ENCODE measurements at regions not wholly inside any gene's neighbourhood (a gene's known extent, or its start where the extent isn't known, plus 50 kb on each side); places are given as distances from the start of the nearest gene placed in this dataset.

- WGBS, 2 experiments (ENCODE audit: extremely low coverage in 2 of 2, insufficient read length in 1 of 2) = no CpG with 5 or more reads among the region's 3 CpGs
- BruUV-seq (replicated peaks) = no TSS peak
Observed at GRCh38 chr11:80748207-80748925, 1307.5 kb upstream of the TENM4 start.

More at GRCh38 chr11:80748207-80748925, 1307.5 kb upstream of the TENM4 start:
- Histone ChIP-seq H2AK5ac (ENCODE audit: low read depth, low read length) (no peak overlapping the region), H4K91ac (ENCODE audit: insufficient read depth, low read depth, low read length) (no peak overlapping the region), H3K9me1 (ENCODE audit: insufficient read depth, low read length) (no peaks in the 10 kb centered on the region), H3K79me1 (ENCODE audit: low read depth in 1 of 2, low read length in 2 of 2) (no peaks in the 10 kb centered on the region), H3K4me1 (ENCODE audit: control insufficient read depth, insufficient read depth, low read length) (no peaks in the 10 kb centered on the region), H3K36me3 (ENCODE audit: control insufficient read depth, insufficient read depth, low read length) (no peaks in the 10 kb centered on the region), H4K8ac (ENCODE audit: low read depth in 2 of 2, low read length in 2 of 2) (no peak overlapping the region), H3K23ac (ENCODE audit: low read depth, low read length) (no peak overlapping the region), H2BK5ac (ENCODE audit: low read depth, low read length, poor library complexity, severe bottlenecking) (no peak overlapping the region), H2BK20ac (ENCODE audit: low read depth, low read length) (no peak overlapping the region), H2AK9ac (replicated peaks; ENCODE audit: low read depth, low read length, poor library complexity) (no peak overlapping the region), H3K9ac (ENCODE audit: low read depth, low read length) (no peak overlapping the region), H3K4me3 (ENCODE audit: insufficient read depth, low read depth, low read length) (no peak overlapping the region), H4K5ac (ENCODE audit: low read depth, low read length) (no peak overlapping the region), H2BK120ac (ENCODE audit: low read depth, low read length) (no peak overlapping the region), H3K18ac (ENCODE audit: low read depth, low read length) (no peak overlapping the region), H3K4me2 (ENCODE audit: low read depth, low read length) (no peak overlapping the region), H3K4ac (ENCODE audit: low read depth, low read length) (no peak overlapping the region), H2BK15ac (ENCODE audit: low read depth, low read length) (no peak overlapping the region), H3K14ac (replicated peaks; ENCODE audit: low read depth, low read length) (no peak overlapping the region), H4K20me1 (ENCODE audit: insufficient read depth, low read length) (no peaks in the 10 kb centered on the region), H3K9me3 (ENCODE audit: control insufficient read depth, insufficient read depth, low read length) (no peaks in the 10 kb centered on the region), H2AFZ (replicated peaks; ENCODE audit: low read length, poor library complexity) (no peak overlapping the region), H3K27me3 (ENCODE audit: control insufficient read depth, insufficient read depth, low read length) (no peaks in the 10 kb centered on the region), H3K56ac (ENCODE audit: extremely low read depth, insufficient read depth, low read length) (no peak overlapping the region), H3K27ac (ENCODE audit: insufficient read depth, low read length) (no peak overlapping the region)
- in situ Hi-C loops (cut with MboI; ENCODE audit: low sequenced_read_pairs) (no loop called here), dilution Hi-C loops (cut with HindIII; ENCODE audit: low sequenced_read_pairs, unreplicated experiment) (no loop called here), intact Hi-C loops (cut with micrococcal nuclease) (no loop called here)
- DNase-seq (no peak), ATAC-seq (ENCODE audit: low read depth) (no peak)
- TF ChIP-seq MAZ (IDR thresholded peaks at IDR 0.05; ENCODE audit: borderline replicate concordance, low read depth, low read length) (no peak), POLR2A (IDR thresholded peaks at IDR 0.05; ENCODE audit: low read depth, low read length) (no peak), USF2 (IDR thresholded peaks at IDR 0.05; ENCODE audit: low read depth, low read length) (no peak), RAD21 (IDR thresholded peaks at IDR 0.05; ENCODE audit: low read length) (no peak), NFE2L2 (IDR thresholded peaks at IDR 0.05; ENCODE audit: low read depth, low read length) (no peak), CHD1 (IDR thresholded peaks at IDR 0.05; ENCODE audit: low read depth, low read length) (no peak), RFX5 (IDR thresholded peaks at IDR 0.05; ENCODE audit: low read depth, low read length) (no peak), BHLHE40 (IDR thresholded peaks at IDR 0.05; ENCODE audit: low read depth, low read length) (no peak), CTCF (conservative IDR thresholded peaks at IDR 0.05; ENCODE audit: low read depth, low read length) (no peak), FOS (IDR thresholded peaks at IDR 0.05; ENCODE audit: low read depth, low read length) (no peak), MAFK (IDR thresholded peaks at IDR 0.05; ENCODE audit: low read depth, low read length) (no peak), MXI1 (IDR thresholded peaks at IDR 0.05; ENCODE audit: borderline replicate concordance, low read depth, low read length) (no peak), RCOR1 (IDR thresholded peaks at IDR 0.05; ENCODE audit: insufficient replicate concordance, low read length) (no peak), ELK1 (IDR thresholded peaks at IDR 0.05; ENCODE audit: borderline replicate concordance, low read depth, low read length) (no peak), CEBPB (IDR thresholded peaks at IDR 0.05; ENCODE audit: low read depth, low read length) (no peak), SMC3 (IDR thresholded peaks at IDR 0.05; ENCODE audit: low read depth, low read length) (no peak)
- ChIA-PET CTCF (interaction anchor here (0.7 kb wide), 1 partner anchor 31 kb away, joined by 3 read pairs; no protein-coding TSS in a partner anchor), POLR2A (ENCODE audit: unreplicated experiment) (no interaction called here)
